Thyroid gland (tissue), 4 donors: ENCODE measurements at regions not wholly inside any gene's neighbourhood (a gene's known extent, or its start where the extent isn't known, plus 50 kb on each side); places are given as distances from the start of the nearest gene placed in this dataset.

ENCODE experiments used
- DNase-seq, 2 donors: peaks; one replicate each; pipeline ENCODE4 v3.0.0-alpha.2; 2019
- H3K27ac ChIP-seq, 3 donors: fragments of 200-600 bp; sonication (generic); 1 replicate in 2 of 3; 2 replicates in 1 of 3; pipeline ENCODE4 v1.5.1; 2016 to 2019; ENCODE audit warnings: mild to moderate bottlenecking in 1 of 3, moderate library complexity in 1 of 3
- H3K27me3 ChIP-seq: fragments of 200-600 bp; sonication (generic); one replicate; pipeline ENCODE4 v1.5.1; 2019
- H3K36me3 ChIP-seq, 2 donors: fragments of 200-600 bp; sonication (generic); one replicate each; pipeline ENCODE4 v1.5.1; 2016 to 2019
- H3K4me1 ChIP-seq, 2 donors: fragments of 200-600 bp; sonication (generic); one replicate each; pipeline ENCODE4 v1.5.1; 2017 to 2019
- H3K4me3 ChIP-seq, 3 donors: fragments of 200-600 bp; sonication (generic); replicated peaks in 1 of 3; 1 replicate in 2 of 3; 2 replicates in 1 of 3; pipeline ENCODE4 v1.5.1; 2016; ENCODE audit warnings: mild to moderate bottlenecking in 1 of 3
- H3K9me3 ChIP-seq: fragments of 200-600 bp; sonication (generic); one replicate; pipeline ENCODE4 v1.5.1; 2017
- POLR2A ChIP-seq, 2 donors: fragments of 450-650 bp; IDR thresholded peaks; one replicate each; pipeline ENCODE4 v1.6.1; 2017; ENCODE audit warnings: antibody characterized with exemption in 2 of 2, mild to moderate bottlenecking in 2 of 2, moderate library complexity in 1 of 2
- whole genome bisulfite sequencing, 2 donors: methylation state at CpG; one replicate each; pipeline ENCODE4 v1.1.5; 2017; 5-methylcytosine and 5-hydroxymethylcytosine counted together
- intact Hi-C: fragments of 100-400 bp; cut with DNase I; formaldehyde crosslinking; loops from one replicate; pipeline ENCODE4 v1.15.1; 2023
- TF ChIP-seq, protein P1 (sequence below), 6 experiments: fragments of 200-600 bp in 3 of 6; fragments of 450-650 bp in 3 of 6; sonication (generic) in 3 of 6; IDR thresholded peaks; one replicate each; pipeline ENCODE4 v1.5.1; 2016 to 2019; ENCODE audit warnings: antibody characterized with exemption in 6 of 6, mild to moderate bottlenecking in 2 of 6, inconsistent platforms in 1 of 6, moderate library complexity in 1 of 6

GRCh38 chr7:81877890-81878289, 108.0 kb upstream of the HGF start:
- no peaks in the 10 kb centered on the region for H3K27me3 ChIP-seq
- WGBS, 2 donors, result 88 to 91% methylated on average over 3 of the region's 3 CpGs
- no peak overlapping the region for H3K27ac ChIP-seq
- no peaks in the 10 kb centered on the region for H3K9me3 ChIP-seq
- TF ChIP-seq, protein P1, sequence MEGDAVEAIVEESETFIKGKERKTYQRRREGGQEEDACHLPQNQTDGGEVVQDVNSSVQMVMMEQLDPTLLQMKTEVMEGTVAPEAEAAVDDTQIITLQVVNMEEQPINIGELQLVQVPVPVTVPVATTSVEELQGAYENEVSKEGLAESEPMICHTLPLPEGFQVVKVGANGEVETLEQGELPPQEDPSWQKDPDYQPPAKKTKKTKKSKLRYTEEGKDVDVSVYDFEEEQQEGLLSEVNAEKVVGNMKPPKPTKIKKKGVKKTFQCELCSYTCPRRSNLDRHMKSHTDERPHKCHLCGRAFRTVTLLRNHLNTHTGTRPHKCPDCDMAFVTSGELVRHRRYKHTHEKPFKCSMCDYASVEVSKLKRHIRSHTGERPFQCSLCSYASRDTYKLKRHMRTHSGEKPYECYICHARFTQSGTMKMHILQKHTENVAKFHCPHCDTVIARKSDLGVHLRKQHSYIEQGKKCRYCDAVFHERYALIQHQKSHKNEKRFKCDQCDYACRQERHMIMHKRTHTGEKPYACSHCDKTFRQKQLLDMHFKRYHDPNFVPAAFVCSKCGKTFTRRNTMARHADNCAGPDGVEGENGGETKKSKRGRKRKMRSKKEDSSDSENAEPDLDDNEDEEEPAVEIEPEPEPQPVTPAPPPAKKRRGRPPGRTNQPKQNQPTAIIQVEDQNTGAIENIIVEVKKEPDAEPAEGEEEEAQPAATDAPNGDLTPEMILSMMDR (IDR thresholded peaks at IDR 0.05), result no peak
- no peak for TF ChIP-seq POLR2A (IDR thresholded peaks at IDR 0.05)
- no peaks in the 10 kb centered on the region for H3K36me3 ChIP-seq
- DNase-seq, result no peak
- intact Hi-C loops, result no loop called here
- no peak overlapping the region for H3K4me3 ChIP-seq
- H3K4me1 ChIP-seq, result no peaks in the 10 kb centered on the region

DNA sequence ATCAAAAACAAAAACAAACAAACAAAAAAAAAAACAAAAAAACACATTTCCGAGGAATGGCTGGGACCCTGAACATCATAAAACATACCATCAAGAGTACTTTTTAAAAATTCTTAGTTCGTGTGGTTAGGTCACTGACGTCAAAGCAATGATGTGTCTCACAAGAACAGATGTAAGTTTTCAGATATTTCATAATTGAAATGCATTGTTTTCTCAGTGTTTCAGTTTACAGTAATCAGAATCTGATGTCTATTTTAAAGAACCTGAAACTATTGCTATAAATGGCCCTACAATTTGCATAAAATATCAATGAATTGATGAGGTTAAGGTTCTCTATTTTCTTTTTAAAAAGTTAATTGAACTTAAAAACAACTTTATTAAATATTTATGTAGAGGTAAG, 103.7 kb upstream of the HGF start:
- WGBS, 2 donors, result 84 to 87% methylated on average over 3 of the region's 3 CpGs

GRCh38 chr7:81871606-81872265, 101.9 kb upstream of the HGF start:
- TF ChIP-seq, protein P1 (IDR thresholded peaks at IDR 0.05), result no peak
- TF ChIP-seq POLR2A (IDR thresholded peaks at IDR 0.05), result no peak
- no peak overlapping the region for H3K27ac ChIP-seq
- intact Hi-C loops, result no loop called here
- no peak for DNase-seq
- no peaks in the 10 kb centered on the region for H3K27me3 ChIP-seq
- no peaks in the 10 kb centered on the region for H3K36me3 ChIP-seq
- WGBS, 2 donors, result 78 to 90% methylated on average over 6 of the region's 6 CpGs
- H3K4me1 ChIP-seq, result no peaks in the 10 kb centered on the region
- H3K9me3 ChIP-seq, result no peaks in the 10 kb centered on the region
- no peak overlapping the region for H3K4me3 ChIP-seq

More for the DNA sequence above, 103.7 kb upstream of the HGF start:
- no peaks in the 10 kb centered on the region for H3K36me3 ChIP-seq
- H3K9me3 ChIP-seq, result no peaks in the 10 kb centered on the region
- no peaks in the 10 kb centered on the region for H3K4me1 ChIP-seq
- H3K27me3 ChIP-seq, result no peaks in the 10 kb centered on the region
- intact Hi-C loops, result no loop called here
- H3K4me3 ChIP-seq, result no peak overlapping the region
- DNase-seq, result no peak
- no peak overlapping the region for H3K27ac ChIP-seq
- no peak for TF ChIP-seq POLR2A (IDR thresholded peaks at IDR 0.05)
- TF ChIP-seq, protein P1 (IDR thresholded peaks at IDR 0.05), result no peak

DNA sequence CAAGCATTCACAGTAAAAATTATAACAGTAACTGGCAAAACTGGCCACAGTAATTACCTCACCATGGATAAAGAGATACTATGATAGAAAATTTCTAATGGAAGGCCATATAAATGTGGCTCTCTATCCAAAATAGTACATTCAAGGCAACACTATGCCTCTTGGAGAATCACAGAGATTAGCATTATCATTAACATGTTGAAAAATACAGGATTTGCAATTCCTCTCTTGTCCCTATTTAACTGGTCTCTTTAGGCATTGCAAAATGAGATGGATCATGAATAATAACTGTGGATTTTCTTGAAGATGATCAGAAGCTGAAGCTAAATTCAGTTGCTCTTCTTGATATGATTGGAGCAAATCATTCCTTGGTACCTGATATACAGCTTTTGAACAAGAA, 100.8 kb upstream of the HGF start:
- Histone ChIP-seq H3K4me1 (no peaks in the 10 kb centered on the region), H3K4me3 (no peak overlapping the region), H3K27ac (no peak overlapping the region), H3K27me3 (no peaks in the 10 kb centered on the region), H3K9me3 (no peaks in the 10 kb centered on the region), H3K36me3 (no peaks in the 10 kb centered on the region)
- DNase-seq, result no peak
- intact Hi-C loops, result no loop called here
- TF ChIP-seq, protein P1 (IDR thresholded peaks at IDR 0.05), result no peak
- TF ChIP-seq POLR2A (IDR thresholded peaks at IDR 0.05), result no peak

- Histone ChIP-seq H3K4me1 (no peaks in the 10 kb centered on the region), H3K27ac (no peak overlapping the region), H3K36me3 (no peaks in the 10 kb centered on the region), H3K27me3 (no peaks in the 10 kb centered on the region), H3K9me3 (no peaks in the 10 kb centered on the region), H3K4me3 (no peak overlapping the region)
- DNase-seq, result no peak
- intact Hi-C loops, result no loop called here
- 87 to 96% methylated on average over 2 of the region's 2 CpGs for WGBS, 2 donors
- no peak for TF ChIP-seq POLR2A (IDR thresholded peaks at IDR 0.05)
- TF ChIP-seq, protein P1 (IDR thresholded peaks at IDR 0.05), result no peak
Observed at GRCh38 chr7:81869670-81870069, 99.8 kb upstream of the HGF start.
